DMS114 treated with DMSO at 0.1 percent for 48 hours (cell line): ENCODE measurements at regions not wholly inside any gene's neighbourhood (a gene's known extent, or its start where the extent isn't known, plus 50 kb on each side); places are given as distances from the start of the nearest gene placed in this dataset.
A peak's percentile ranks its signal among the peaks of the same experiment; 100 is the strongest.

Experiments used
- DNase-seq: peaks from one replicate; lab custom pipeline; 2025; ENCODE audit not compliant: unreplicated experiment; lab: John Stamatoyannopoulos, UW

DNA sequence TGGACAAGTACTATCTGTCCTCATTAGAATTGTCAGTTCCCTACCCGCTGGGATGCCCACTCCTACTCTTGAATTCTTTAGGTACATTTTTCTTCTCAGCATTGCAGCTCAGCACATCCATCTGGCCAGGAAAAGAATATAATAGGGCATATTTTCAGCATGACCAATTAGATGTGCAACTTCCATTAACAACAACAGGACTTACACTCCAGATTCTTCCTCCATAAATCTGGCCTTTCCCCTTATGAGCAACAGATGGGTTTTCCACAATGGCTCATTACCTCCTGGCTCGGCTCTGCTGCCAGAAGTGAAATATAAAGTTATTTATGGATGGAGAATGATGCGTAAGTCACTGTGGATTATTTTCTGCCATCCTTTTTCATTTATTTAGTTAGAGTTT is 443.8 kb upstream of the TGFBR2 start:
- no peak for DNase-seq

DNA sequence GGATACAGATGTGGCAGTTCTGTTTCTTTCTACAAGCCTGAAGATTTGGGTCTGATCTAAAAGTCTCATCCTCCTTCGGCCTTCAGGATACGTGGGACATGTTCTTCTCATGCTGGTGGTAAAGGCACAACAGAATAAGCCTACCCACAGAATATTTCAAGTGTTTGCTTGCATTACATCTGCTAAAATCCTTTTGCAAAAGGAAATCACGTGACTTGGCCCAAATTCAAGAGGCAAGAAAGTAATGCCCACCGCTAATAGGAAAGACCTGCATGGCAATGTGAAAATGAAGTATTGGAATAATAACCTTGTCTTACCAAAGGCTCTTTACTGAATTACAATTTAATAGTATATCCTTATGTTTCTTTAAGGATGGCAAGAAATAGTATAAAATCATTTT is 439.9 kb upstream of the TGFBR2 start:
- no peak for DNase-seq

DNA sequence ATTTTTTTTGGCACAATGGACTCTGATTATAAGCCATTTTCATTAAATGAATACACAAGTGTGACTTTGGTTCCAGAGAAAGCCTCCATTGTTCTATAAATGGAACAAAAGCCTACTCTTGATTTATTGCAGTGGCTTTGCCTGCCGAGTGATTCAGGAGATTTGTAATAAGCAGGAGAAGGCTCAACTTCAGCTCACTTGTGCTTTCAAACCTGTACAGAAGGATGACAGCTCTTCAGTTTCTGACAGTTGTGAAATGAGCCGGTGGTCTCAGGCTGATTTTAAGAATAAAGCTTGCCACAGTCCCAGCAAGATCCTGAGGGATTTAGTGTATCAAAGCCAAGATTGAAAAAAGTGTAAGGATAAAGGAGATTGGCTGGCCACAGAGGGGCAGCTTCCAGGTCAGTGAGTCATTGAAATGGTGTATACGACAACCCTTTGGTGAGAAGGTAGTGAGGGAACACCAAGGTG is 438.8 kb upstream of the TGFBR2 start:
- DNase-seq, result no peak

DNA sequence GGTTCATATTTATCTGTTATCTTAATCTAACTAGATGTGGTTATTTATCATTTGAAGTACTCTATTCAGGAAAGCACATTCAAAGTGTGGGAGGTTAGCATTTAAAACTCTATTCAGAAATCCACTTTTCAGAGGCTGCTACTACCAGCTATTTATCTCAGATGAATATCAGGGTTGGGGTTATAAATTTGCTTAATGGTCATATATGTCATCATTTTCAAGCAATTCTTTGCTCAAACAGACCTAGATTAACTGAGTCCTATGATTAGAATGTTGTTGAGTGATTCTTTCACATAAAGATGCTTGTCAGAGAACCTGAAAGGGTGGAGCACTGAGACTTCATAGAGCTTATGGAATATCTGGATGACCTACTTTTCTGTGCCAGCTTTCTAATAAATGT is 436.9 kb upstream of the TGFBR2 start:
- DNase-seq, result no peak

DNA sequence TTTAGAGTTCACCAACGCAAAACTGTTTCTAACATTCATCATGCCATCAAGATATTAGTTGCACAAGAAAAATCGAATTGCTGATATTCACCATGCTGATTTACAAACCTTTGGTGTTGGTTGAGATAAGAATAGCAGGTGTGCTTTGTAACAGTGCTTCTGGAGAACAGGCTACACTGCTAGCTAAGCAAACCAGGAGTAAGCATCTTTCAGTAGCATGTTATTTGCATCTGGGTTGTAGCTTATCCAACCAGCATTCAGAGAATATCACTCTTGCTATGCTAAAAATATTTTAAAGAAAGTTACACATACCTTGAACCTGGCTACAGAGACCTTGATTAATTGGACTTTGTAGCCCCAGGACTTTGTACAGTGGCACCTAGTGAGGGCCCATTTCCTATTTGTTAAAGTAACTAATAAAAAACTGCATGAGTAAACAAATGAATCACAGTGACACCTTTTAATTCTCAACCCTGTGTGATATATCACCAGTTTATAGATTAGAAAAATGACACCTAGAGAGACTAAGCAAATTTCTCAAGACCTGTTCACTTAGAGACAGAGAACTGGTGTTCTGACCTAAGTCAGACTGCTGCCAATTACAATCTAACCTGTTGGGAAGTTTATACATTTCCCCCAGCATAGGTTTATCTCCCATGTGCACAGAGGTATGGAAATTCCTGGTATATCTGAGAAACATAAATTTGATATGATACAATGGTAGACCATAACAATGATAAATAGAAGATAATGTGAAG is 435.5 kb upstream of the TGFBR2 start:
- no peak for DNase-seq

DNA sequence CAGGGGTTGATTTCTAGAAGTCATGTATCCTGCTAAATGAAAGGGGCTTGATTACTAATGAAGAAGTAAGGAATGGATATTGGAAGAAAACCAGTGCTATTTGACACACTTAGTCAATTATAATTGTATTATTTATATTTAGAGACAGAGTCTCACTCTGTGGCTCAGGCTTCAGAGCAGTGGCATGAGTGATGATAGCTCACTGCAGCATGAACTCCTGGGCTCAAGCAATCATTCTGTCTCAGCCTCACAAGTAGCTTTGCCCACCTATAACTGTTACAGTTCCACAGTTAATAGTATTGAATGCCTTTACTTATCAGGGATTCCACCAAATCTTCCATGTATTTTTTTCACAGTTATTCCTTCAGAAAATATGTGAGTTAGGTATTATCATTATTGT is 432.0 kb upstream of the TGFBR2 start:
- no peak for DNase-seq

DNA sequence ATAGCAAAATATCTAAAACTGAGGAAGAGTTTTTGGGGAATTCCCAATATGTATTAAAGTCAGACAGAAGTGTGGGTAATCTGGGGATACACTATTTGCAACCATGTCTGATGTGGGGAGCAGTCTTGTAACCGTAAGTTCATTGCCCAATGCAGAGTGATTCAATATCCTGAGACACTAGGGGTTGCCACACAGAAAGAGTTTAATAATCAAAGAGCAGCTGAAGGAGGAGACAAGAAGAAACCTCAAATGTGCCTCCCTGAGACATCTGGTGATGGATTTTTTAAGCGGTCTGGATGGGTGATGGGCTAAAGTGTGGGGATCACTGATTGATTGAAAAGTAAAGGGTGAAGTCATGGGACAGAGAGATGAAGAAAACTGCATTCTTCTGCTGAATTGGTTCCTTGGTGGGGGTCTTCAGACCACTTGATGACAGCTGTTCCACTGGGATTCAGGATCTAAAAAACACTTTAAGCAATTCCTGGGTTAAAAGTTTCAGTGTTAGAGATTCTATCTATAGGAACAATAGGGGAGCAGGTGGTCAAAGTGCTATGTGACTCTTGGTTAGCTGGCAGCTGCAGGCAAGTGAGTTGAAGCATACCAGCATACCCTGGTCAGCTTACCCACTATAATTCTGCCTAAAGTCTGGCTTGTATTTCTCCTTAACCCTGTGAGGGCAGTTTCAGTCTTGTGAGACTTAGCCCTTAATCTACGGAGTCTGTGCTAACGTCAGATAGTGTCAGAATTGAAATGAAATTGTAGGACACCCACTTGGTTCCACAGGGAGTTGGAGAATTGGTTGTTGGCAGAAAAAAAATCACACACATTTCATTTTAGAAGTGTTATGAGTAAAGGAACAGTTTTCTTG is 425.9 kb upstream of the TGFBR2 start:
- DNase-seq, result no peak

DNA sequence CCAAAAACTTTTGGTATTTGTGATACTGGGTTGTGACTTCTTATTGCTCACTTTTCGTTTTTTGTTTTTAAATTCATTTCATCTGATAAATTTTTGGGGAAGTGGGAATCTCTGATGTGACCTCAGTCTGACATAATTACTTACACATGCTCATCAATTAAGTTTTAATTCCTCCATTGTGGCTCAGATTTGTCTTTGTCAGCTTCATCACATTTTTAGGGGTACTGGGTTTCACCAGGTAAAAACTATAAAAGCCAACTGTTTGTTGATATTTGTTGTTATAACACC is 425.3 kb upstream of the TGFBR2 start:
- DNase-seq, result no peak

DNA sequence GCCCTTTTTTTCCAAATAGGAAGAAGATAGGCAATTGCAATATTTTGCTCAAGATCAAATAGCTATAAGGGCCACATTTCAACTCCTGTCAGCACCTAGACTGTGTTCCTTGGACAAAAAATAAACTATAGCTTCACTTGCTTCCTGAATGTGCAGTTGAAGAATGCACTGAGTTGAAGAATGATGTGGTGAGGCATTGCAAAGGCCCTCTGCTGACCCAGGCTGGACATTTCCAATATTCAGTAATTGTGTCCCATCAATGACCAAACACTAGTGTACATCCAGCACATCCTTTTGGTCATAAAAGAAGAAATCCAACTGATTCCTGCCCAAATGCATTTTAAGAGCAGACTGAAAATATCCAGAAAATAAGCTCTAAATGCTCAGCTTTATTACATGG is 424.8 kb upstream of the TGFBR2 start:
- DNase-seq, result no peak

DNA sequence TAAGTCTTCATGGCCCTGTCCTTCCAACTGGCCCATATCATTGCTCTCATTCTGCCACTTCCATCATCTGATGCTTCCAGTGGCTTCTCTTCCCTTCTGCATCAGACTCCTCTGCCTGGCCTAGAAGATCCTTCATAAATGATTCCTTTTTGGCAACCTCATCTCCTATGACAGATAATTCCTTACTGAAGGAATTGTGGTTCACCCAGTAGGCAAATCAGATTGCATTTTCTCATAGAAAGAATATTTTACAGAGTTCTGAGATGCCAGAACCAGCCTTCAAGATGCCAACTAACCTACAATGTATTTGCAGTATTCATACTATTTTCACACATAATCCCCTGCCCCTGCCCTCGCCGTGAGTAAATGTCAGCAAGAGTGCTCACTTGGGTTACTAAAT is 423.0 kb upstream of the TGFBR2 start:
- no peak for DNase-seq

DNA sequence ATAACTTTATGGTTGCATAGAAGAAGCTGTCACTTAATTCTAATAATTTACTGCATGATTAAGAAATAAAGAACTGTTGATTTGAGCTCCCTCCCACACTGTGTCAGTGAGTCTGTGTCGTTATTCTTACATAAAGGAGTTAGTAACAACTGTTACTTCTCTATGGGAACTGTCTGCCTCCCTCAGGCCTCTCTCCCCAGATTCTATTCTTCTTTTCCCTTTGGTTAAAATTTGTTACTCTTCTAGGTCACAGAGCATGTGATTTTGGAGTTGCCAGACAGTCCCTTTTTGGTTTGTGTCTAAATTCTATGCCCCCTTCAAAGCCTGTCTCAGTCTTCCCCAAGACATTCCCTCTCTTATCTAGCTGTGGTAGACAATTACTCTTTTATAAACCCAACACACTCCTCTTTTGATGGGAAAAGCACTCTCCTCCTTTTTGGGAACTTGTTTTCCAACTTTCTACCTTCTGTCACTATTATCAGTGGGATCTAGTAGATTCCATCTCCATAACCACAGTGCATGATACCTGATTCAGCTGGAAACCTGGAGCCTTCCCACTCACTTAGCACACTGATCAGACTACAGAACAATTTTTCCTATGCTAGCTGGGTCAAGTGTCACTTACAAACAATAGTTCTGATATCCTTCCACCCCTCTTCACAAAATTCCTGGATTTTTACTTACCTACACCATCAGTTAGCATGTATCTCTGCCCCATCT is 422.1 kb upstream of the TGFBR2 start:
- DNase-seq, result no peak

DNA sequence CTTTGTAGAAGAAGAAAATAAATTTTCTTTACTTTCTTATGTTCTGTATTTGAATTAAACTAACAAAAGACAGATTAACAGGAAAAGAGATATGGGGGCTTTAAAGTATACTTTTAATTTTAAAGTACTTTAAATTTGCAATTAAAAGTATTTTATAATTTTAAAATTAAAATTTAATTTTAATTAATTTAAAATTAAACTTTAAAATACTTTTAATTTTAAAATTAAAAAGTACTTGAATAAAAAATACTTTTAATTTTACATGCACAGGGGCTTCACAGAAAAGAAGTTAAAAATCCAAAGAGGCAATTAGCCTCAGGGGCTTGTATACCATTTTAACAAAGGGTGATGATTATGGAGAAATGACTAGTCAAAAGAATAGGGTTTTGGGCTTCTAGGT is 420.5 kb upstream of the TGFBR2 start:
- no peak for DNase-seq

DNA sequence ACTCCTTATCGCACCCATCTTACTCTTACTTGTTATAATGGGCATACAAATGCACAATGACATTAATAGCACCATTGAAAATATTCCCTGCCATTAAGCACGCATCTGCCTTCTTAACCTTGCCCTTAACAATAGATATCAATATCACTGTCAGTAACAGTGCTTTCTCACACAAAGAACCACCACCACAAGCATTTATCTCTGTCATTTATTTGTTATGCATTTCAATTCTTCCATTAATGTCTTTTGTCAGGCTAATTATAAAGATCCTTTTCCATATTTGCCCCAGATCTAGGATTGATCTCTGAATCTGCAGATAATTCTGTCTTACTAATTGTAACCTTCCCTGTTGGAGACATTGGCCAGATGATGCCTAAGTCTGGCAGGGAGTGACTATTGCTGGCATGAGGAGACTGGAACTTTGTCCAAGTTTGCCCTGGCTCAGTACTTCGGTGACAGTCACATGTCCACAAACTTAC is 419.6 kb upstream of the TGFBR2 start:
- DNase-seq, result no peak

DNA sequence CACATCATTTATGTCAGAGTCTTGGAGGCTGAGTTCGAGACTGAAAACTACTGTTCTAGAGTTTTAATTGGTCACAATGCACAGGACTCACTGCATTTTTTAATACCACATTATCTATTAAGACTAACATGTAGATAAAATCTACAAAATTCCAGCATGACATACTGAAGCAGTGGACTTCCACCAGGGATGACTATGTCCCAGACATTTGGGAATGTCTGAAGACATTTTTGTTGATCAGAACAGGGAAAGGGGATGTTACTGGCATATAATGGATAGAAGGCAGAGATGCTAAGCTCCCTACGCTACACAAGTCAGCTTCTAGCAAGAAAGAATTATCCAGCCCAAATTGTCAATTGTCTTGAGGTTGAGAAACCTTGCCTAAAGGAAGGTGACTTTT is 419.0 kb upstream of the TGFBR2 start:
- DNase-seq, result no peak

DNA sequence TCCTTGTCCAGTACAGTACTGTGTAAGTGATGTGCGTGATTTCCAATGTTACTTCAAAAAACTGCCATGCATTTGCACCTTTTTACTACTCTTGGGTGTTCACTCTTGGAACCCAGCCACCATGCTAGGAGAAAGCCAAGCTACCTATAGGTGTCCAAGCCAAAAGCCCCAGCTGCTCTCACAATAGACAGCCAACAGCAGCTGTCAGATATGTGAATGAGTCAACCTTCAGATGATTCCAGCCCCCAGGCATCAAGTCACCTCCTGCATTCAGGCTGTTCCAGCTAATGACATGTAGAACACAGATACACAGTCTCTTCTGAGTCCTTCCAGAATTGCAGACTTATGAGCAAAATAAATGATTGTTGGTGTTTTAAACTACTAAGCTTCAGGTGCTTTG is 417.7 kb upstream of the TGFBR2 start:
- DNase-seq, result no peak

DNA sequence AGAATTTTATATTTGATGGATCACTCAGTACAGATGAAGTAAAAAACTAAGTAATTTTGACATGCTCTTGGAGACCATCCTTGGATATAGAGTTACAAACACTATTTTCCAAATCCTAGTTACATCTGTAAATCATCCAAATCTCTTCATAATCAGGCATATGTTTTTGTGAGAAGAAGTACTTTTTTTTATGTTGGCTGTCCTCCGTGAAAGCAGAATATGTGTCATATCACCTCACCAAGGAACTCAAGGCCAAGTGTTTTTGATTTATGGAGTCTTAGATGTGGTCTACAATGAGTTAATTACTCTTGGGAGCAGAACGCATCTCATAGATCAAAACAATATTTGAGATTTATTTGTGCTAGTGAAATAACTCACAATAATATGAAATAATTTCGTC is 416.5 kb upstream of the TGFBR2 start:
- no peak for DNase-seq

DNA sequence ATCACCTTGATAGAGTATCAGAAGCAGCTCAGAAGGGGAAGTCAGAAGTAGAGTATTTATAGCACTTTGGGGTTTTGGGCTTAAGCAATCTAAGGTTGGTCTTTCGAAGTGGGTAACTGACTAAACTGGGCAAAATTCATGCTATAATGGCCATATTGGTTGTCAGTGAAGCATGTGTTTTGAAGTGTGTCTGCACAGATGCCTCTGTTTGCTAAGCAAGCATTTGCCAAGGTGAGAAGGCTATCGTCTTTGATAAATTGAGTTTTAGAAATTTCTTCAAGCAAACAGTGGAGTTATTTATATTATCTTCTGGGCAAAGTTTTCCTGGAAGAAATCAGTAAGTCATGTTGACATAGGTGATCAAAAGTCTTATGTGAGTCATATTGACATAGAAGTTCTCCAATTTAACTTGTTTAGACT is 412.8 kb upstream of the TGFBR2 start:
- DNase-seq, result no peak

DNA sequence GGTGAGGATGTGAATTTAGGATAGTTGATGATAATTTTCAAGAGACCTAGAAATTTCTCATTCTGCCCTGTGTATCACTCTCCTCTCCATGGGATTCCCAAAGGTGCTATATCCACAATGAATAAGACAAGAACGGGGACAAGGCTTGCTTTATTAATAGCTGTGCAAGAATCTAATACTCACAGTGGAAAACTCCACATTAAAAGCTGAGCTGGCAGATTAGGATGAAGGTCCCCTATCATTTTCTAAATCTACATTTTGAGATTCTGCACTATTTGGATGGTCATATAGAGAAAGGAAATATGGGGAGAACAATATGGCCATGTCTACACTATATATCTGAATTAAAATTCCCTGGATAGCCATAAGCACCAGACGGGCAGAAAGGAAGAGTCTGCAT is 411.0 kb upstream of the TGFBR2 start:
- DNase-seq, result no peak

DNA sequence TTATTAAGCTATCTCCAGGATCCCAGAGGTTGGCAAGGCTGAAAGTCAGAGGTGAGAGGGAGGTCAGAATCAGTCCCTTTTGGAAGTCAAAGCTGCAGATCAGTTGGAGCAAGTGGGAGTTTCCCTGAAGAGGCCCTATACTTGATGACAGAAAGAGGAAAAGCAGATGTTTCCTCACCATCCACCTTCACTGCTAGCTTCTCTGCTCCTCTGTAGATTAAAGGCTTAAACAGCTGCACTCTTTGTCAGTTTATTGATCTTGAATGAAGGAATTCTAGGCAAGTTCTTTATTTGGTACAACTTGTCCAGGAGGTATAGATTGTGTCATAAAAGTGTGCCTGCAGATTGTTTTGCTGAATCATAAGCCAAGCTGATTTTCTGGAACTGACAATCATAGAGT is 408.2 kb upstream of the TGFBR2 start:
- DNase-seq, result no peak

DNA sequence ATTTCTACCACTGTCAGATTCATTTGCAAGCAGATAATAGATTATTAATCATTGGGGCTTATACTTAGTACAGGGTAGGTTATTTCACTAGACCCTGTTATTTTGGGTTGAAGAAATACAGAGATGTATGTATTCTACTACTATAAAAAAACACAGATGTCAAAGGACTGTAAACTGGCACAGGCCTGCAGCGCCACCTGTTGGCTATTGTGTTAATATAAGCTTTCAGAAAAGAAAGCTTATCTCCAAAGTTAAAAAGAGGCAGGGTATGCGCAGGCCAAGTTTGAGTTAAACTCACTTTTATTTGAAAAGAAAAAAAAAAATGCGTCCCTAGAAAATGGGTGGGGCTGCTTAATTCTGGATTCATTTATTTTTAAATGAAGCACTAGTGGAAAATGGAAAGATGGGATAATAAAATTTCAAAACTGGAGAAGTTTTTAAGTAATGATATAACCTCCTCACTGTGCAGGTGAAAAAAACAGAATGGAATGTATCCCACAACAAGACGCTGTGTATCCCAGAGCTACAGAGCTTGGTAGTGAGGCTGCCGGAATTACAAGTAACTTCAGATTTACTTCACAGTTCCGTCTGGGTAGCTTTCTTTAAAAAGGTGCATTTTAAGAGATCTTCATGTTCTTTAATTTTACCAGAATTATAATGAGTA is 407.2 kb upstream of the TGFBR2 start:
- DNase-seq, result peak; percentile 21

DNA sequence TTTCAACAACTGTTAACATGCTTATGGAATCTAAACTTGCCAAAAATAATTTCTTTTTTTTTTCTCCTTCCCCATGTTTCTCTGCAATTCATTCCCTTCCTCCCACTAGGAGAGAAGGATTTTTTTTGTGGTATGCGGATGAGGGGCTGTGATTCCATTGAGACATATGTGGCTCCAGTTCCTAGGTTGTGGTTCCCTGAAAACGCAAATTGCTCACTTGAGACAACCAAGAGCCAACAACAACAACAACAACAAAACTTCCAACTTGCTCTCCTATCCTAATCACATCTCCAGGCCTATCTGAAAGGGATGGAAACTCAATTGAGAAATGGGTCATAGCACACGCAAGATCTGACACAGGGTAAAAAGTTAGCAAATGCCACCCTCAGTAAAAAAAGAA is 406.5 kb upstream of the TGFBR2 start:
- DNase-seq, result no peak
